OCI-LY1 (cell line): ENCODE measurements at regions not wholly inside any gene's neighbourhood (a gene's known extent, or its start where the extent isn't known, plus 50 kb on each side); places are given as distances from the start of the nearest gene placed in this dataset.

Experiments used
- H2AFZ ChIP-seq: fragments of 200-600 bp; sonication (generic), shearing (Covaris generic); 2 replicates; pipeline ENCODE4 v1.6.0; 2014; ENCODE audit warnings: antibody characterized with exemption, mild to moderate bottlenecking, low read length
- H3F3A ChIP-seq: fragments of 200-600 bp; sonication (generic), shearing (Covaris generic); 2 replicates; pipeline ENCODE4 v1.6.0; 2014; ENCODE audit warnings: mild to moderate bottlenecking, antibody characterized with exemption, low read length, moderate library complexity; ENCODE audit not compliant: insufficient read depth
- H3K27ac ChIP-seq: fragments of 200-600 bp; sonication (generic); 2 replicates; pipeline ENCODE4 v1.5.1; 2014; ENCODE audit warnings: low read length, mixed run types, mild to moderate bottlenecking, low read depth; ENCODE audit not compliant: poor library complexity, severe bottlenecking
- H3K27me3 ChIP-seq: fragments of 200-600 bp; sonication (generic); 2 replicates; pipeline ENCODE4 v1.6.0; 2014; ENCODE audit warnings: antibody characterized with exemption, mild to moderate bottlenecking, low read length, moderate library complexity; ENCODE audit not compliant: insufficient read depth
- H3K36me3 ChIP-seq: fragments of 200-600 bp; sonication (generic); 2 replicates; pipeline ENCODE4 v1.6.1; 2014; ENCODE audit warnings: mild to moderate bottlenecking, antibody characterized with exemption, low read length, moderate library complexity, mixed read lengths; ENCODE audit not compliant: insufficient read depth
- H3K4me1 ChIP-seq: fragments of 200-600 bp; sonication (generic); 2 replicates; pipeline ENCODE4 v1.5.1; 2014; ENCODE audit warnings: mild to moderate bottlenecking, low read length, moderate library complexity; ENCODE audit not compliant: insufficient read depth, severe bottlenecking
- H3K4me2 ChIP-seq: fragments of 200-600 bp; sonication (generic), shearing (Covaris generic); 2 replicates; pipeline ENCODE4 v1.6.1; 2014; ENCODE audit warnings: low read length
- H3K4me3 ChIP-seq: fragments of 200-600 bp; sonication (generic); 2 replicates; pipeline ENCODE4 v1.5.1; 2014; ENCODE audit warnings: low read length, low read depth, mild to moderate bottlenecking, mixed read lengths; ENCODE audit not compliant: poor library complexity, severe bottlenecking
- H3K79me2 ChIP-seq: fragments of 200-600 bp; shearing (Covaris generic); 2 replicates; pipeline ENCODE4 v1.6.1; 2016; ENCODE audit warnings: mixed run types, low read length, mixed read lengths; ENCODE audit not compliant: insufficient read depth
- H3K9ac ChIP-seq: fragments of 200-600 bp; sonication (generic), shearing (Covaris generic); 2 replicates; pipeline ENCODE4 v1.6.1; 2014; ENCODE audit warnings: mild to moderate bottlenecking, low read length, mixed read lengths
- H3K9me2 ChIP-seq: fragments of 200-600 bp; sonication (generic), shearing (Covaris generic); 2 replicates; pipeline ENCODE4 v1.6.1; 2014; ENCODE audit warnings: low read depth, mild to moderate bottlenecking, low read length, mixed read lengths
- H3K9me3 ChIP-seq: fragments of 200-600 bp; shearing (Covaris generic); 2 replicates; pipeline ENCODE4 v1.6.1; 2014; ENCODE audit warnings: low read length, mixed read lengths
- H4K20me1 ChIP-seq: fragments of 200-600 bp; sonication (generic), shearing (Covaris generic); 2 replicates; pipeline ENCODE4 v1.6.0; 2016; ENCODE audit warnings: mild to moderate bottlenecking, low read length; ENCODE audit not compliant: insufficient read depth
- EZH2 ChIP-seq: fragments of 200-600 bp; sonication (generic), shearing (Covaris generic); IDR thresholded peaks from 2 replicates; pipeline ENCODE4 v1.8.0; 2017; ENCODE audit warnings: borderline replicate concordance, mixed run types, mild to moderate bottlenecking, antibody characterized with exemption, low read length, moderate library complexity, mixed read lengths
- TF ChIP-seq, protein P1 (sequence below): fragments of 200-600 bp; sonication (generic), shearing (Covaris generic); IDR thresholded peaks from 2 replicates; pipeline ENCODE4 v1.5.1; 2017; ENCODE audit warnings: mild to moderate bottlenecking, antibody characterized with exemption, low read length, moderate library complexity, mixed read lengths

- no peaks in the 10 kb centered on the region for H3K9me3 ChIP-seq
- H3K36me3 ChIP-seq: no peaks in the 10 kb centered on the region
- no peak overlapping the region for H3K4me2 ChIP-seq
- no peaks in the 10 kb centered on the region for H3K9me2 ChIP-seq
- no peaks in the 10 kb centered on the region for H3K4me1 ChIP-seq
- TF ChIP-seq EZH2: no peak
- TF ChIP-seq, protein P1, sequence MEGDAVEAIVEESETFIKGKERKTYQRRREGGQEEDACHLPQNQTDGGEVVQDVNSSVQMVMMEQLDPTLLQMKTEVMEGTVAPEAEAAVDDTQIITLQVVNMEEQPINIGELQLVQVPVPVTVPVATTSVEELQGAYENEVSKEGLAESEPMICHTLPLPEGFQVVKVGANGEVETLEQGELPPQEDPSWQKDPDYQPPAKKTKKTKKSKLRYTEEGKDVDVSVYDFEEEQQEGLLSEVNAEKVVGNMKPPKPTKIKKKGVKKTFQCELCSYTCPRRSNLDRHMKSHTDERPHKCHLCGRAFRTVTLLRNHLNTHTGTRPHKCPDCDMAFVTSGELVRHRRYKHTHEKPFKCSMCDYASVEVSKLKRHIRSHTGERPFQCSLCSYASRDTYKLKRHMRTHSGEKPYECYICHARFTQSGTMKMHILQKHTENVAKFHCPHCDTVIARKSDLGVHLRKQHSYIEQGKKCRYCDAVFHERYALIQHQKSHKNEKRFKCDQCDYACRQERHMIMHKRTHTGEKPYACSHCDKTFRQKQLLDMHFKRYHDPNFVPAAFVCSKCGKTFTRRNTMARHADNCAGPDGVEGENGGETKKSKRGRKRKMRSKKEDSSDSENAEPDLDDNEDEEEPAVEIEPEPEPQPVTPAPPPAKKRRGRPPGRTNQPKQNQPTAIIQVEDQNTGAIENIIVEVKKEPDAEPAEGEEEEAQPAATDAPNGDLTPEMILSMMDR: no peak
- H3K27ac ChIP-seq: no peak overlapping the region
- no peak overlapping the region for H3K9ac ChIP-seq
- H4K20me1 ChIP-seq: no peaks in the 10 kb centered on the region
- H3F3A ChIP-seq: no peaks in the 10 kb centered on the region
- no peaks in the 10 kb centered on the region for H3K27me3 ChIP-seq
- no peaks in the 10 kb centered on the region for H3K79me2 ChIP-seq
- H2AFZ ChIP-seq: no peak overlapping the region
- H3K4me3 ChIP-seq: no peak overlapping the region
Observed at GRCh38 chr16:59090541-59090940, 356.4 kb upstream of the GOT2 start.

DNA sequence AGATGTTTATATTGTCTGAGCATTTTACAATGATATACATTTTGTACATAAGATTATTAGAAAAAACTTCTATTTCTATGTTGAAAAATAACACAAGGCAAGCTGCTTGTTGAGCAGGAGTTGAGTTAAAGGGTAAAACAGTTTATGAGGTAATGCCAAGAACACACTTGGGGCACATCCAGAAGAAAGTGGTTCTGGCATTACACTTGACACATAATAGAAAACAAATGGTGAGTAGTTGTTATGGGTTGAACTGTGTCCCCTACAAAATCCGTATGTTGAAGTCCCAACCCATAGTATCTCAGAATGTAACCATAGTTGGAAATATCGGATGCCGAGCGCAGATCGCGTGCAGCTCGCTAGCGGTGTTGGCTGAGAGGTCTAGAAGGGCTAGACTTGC is 354.3 kb upstream of the GOT2 start:
- TF ChIP-seq, protein P1: no peak
- no peak for TF ChIP-seq EZH2
- no peaks in the 10 kb centered on the region for H4K20me1 ChIP-seq
- no peaks in the 10 kb centered on the region for H3K27me3 ChIP-seq
- no peaks in the 10 kb centered on the region for H3K9me2 ChIP-seq
- H3K4me3 ChIP-seq: no peak overlapping the region
- no peak overlapping the region for H3K4me2 ChIP-seq
- no peaks in the 10 kb centered on the region for H3F3A ChIP-seq
- H3K36me3 ChIP-seq: no peaks in the 10 kb centered on the region
- no peaks in the 10 kb centered on the region for H3K79me2 ChIP-seq
- H3K4me1 ChIP-seq: no peaks in the 10 kb centered on the region
- H2AFZ ChIP-seq: no peak overlapping the region
- no peak overlapping the region for H3K27ac ChIP-seq
- no peak overlapping the region for H3K9ac ChIP-seq
- no peaks in the 10 kb centered on the region for H3K9me3 ChIP-seq

GRCh38 chr16:59087641-59088040 is 353.5 kb upstream of the GOT2 start:
- no peak overlapping the region for H3K4me3 ChIP-seq
- no peak overlapping the region for H2AFZ ChIP-seq
- no peaks in the 10 kb centered on the region for H3K27me3 ChIP-seq
- H3K9me2 ChIP-seq: no peaks in the 10 kb centered on the region
- H3K9ac ChIP-seq: no peak overlapping the region
- H3K4me2 ChIP-seq: no peak overlapping the region
- no peak for TF ChIP-seq EZH2
- TF ChIP-seq, protein P1: no peak
- H3K9me3 ChIP-seq: no peaks in the 10 kb centered on the region
- H4K20me1 ChIP-seq: no peaks in the 10 kb centered on the region
- H3K4me1 ChIP-seq: no peaks in the 10 kb centered on the region
- no peak overlapping the region for H3K27ac ChIP-seq
- no peaks in the 10 kb centered on the region for H3F3A ChIP-seq
- no peaks in the 10 kb centered on the region for H3K36me3 ChIP-seq
- H3K79me2 ChIP-seq: no peaks in the 10 kb centered on the region
